ENCODE measurements at regions not wholly inside any gene's neighbourhood (a gene's known extent, or its start where the extent isn't known, plus 50 kb on each side); places are given as distances from the start of the nearest gene placed in this dataset.

DNA sequence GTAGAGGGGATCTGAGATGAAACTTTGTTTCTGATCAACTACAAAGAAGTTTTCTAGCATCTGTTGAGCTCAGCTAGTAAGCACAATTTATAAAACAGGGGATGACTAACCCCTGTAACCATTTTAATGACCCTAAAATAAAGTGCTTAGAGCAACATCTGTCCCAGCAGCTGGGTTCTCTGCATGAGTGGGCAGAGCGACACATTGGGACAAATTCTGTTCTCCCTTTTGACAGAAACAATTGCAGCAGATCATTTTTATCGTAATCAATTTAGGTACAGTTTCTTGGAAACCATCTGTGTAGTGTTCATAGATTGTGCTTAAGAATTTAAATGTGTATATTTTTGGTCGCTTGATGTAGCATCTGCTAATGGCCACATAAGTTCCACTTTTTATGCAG is 678.0 kb downstream of the RNF144A start:
- H3K36me3 Mint-ChIP-seq (ENCODE audit: insufficient read depth in 1 of 3, low read depth in 3 of 3): no peaks in the 10 kb centered on the region; a peak in 2 of 7 replicates
- Histone ChIP-seq H3K27ac (ENCODE audit: insufficient read length, low read depth, low read length) (no peak overlapping the region), H3K9ac (ENCODE audit: extremely low read depth, insufficient read length, low read length) (no peak overlapping the region), H2BK15ac (ENCODE audit: low read depth, low read length) (no peak overlapping the region), H3K27me3 (ENCODE audit: insufficient read depth, low read length) (no peaks in the 10 kb centered on the region), H3K23ac (ENCODE audit: insufficient read length, low read depth, low read length) (no peak overlapping the region), H3K9me3 (ENCODE audit: control insufficient read depth, low read depth, low read length) (no peaks in the 10 kb centered on the region), H2BK12ac (ENCODE audit: insufficient read length, low read depth, low read length) (no peak overlapping the region), H3K4ac (ENCODE audit: low read depth, low read length) (no peak overlapping the region), H3T11ph (ENCODE audit: low read length) (no peak overlapping the region), H3K4me2 (ENCODE audit: insufficient read depth, insufficient read length, low read length) (no peak overlapping the region), H3K56ac (ENCODE audit: insufficient read length, low read depth, low read length) (no peak overlapping the region), H3K4me1 (ENCODE audit: insufficient read depth, low read length) (no peaks in the 10 kb centered on the region), H4K8ac (replicated peaks; ENCODE audit: insufficient read length, low read depth, low read length) (no peak overlapping the region), H2AK5ac (ENCODE audit: insufficient read length, low read length) (no peak overlapping the region), H2AFZ (ENCODE audit: low read length) (no peak overlapping the region), H3K23me2 (ENCODE audit: insufficient read length, low read depth, low read length, poor library complexity, severe bottlenecking) (no peaks in the 10 kb centered on the region), H2BK120ac (ENCODE audit: low read depth, low read length, poor library complexity, severe bottlenecking) (no peak overlapping the region), H2BK20ac (ENCODE audit: low read depth, low read length, poor library complexity, severe bottlenecking) (no peak overlapping the region), H3K18ac (ENCODE audit: insufficient read length, low read depth, low read length) (no peak overlapping the region), H3K79me2 (ENCODE audit: insufficient read depth, low read length) (no peaks in the 10 kb centered on the region), H2BK5ac (ENCODE audit: insufficient read length, low read length) (no peak overlapping the region), H4K91ac (ENCODE audit: insufficient read length, low read depth, low read length) (no peak overlapping the region), H3K14ac (ENCODE audit: insufficient read depth, low read length) (no peak overlapping the region), H4K5ac (ENCODE audit: insufficient read length, low read depth, low read length) (no peak overlapping the region), H4K20me1 (ENCODE audit: control insufficient read depth, insufficient read depth, insufficient read length) (no peaks in the 10 kb centered on the region), H3K79me1 (ENCODE audit: insufficient read depth, low read depth, low read length, poor library complexity, severe bottlenecking) (no peaks in the 10 kb centered on the region)
- H3K4me3 Mint-ChIP-seq: no peak overlapping the region
- TF ChIP-seq, protein P1, sequence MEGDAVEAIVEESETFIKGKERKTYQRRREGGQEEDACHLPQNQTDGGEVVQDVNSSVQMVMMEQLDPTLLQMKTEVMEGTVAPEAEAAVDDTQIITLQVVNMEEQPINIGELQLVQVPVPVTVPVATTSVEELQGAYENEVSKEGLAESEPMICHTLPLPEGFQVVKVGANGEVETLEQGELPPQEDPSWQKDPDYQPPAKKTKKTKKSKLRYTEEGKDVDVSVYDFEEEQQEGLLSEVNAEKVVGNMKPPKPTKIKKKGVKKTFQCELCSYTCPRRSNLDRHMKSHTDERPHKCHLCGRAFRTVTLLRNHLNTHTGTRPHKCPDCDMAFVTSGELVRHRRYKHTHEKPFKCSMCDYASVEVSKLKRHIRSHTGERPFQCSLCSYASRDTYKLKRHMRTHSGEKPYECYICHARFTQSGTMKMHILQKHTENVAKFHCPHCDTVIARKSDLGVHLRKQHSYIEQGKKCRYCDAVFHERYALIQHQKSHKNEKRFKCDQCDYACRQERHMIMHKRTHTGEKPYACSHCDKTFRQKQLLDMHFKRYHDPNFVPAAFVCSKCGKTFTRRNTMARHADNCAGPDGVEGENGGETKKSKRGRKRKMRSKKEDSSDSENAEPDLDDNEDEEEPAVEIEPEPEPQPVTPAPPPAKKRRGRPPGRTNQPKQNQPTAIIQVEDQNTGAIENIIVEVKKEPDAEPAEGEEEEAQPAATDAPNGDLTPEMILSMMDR (conservative IDR thresholded peaks at IDR 0.05): no peak
- no peaks in the 10 kb centered on the region for H3K4me1 Mint-ChIP-seq
- no peak overlapping the region for H3K27ac Mint-ChIP-seq
- H3K27me3 Mint-ChIP-seq (ENCODE audit: low read depth): no peaks in the 10 kb centered on the region
- H3K9me3 Mint-ChIP-seq: no peaks in the 10 kb centered on the region; a peak in 1 of 5 replicates
- no CpG with 5 or more reads among the region's 3 CpGs for WGBS (ENCODE audit: extremely low coverage, insufficient read length, low lambda C conversion rate)
- no peak for DNase-seq

Data from H9 (cell line).